ENCODE measurements at regions not wholly inside any gene's neighbourhood (a gene's known extent, or its start where the extent isn't known, plus 50 kb on each side); places are given as distances from the start of the nearest gene placed in this dataset.

DNA sequence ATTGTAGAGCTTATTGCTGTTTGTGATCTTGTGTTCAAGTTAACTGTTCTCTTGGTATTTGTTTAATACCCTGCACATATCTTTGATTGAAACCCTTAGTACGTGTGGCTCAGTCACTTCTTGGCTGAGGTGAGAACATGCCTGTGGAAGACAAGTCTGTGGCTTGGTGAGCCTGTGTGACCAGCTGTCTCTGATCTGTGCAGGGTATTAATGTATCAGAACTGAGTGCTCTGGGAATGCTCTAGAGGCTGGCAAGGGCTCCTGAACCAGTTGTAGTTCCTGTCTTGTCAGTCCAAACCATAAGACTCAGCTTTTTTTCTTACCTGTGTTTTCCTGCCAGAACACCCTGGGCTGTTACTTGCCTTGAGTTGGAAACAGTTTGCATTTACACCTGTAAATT lies 52.4 kb upstream of the EPHA4 start:
- H3K4me2 ChIP-seq (ENCODE audit: insufficient read depth in 1 of 2, low read depth in 2 of 2, low read length in 2 of 2) = no peak overlapping the region
- H3K4me1 ChIP-seq (replicated peaks in 1 of 4; ENCODE audit: control insufficient read depth in 3 of 4, insufficient read depth in 4 of 4, low read length in 3 of 4) = no peaks in the 10 kb centered on the region
- H3K9ac ChIP-seq (replicated peaks in 1 of 4; ENCODE audit: extremely low read depth in 1 of 4, low read depth in 3 of 4, low read length in 3 of 4) = no peak overlapping the region
- H4K8ac ChIP-seq (ENCODE audit: extremely low read depth, insufficient read depth, low read length) = no peak overlapping the region
- H3K79me1 ChIP-seq (ENCODE audit: low read depth, low read length) = no peaks in the 10 kb centered on the region
- no peak overlapping the region for H4K91ac ChIP-seq (replicated peaks; ENCODE audit: insufficient read length, low read length)
- no peak for FAIRE-seq
- ChIA-PET POLR2A (ENCODE audit: partially characterized antibody) (interaction anchor here (0.7 kb wide), 1 partner anchor 18 kb away, joined by 3 read pairs; no protein-coding TSS in a partner anchor), CTCF (ENCODE audit: partially characterized antibody) (no interaction called here)
- DNase-seq (ENCODE audit: low read depth in 1 of 2, low spot score in 2 of 2) = no peak
- H2AFZ ChIP-seq (ENCODE audit: low read length) = no peak overlapping the region
- no peak overlapping the region for H2AK5ac ChIP-seq (ENCODE audit: low read depth, low read length)
- H4K20me1 ChIP-seq (replicated peaks in 1 of 2; ENCODE audit: control insufficient read depth in 1 of 2, insufficient read depth in 2 of 2, low read length in 2 of 2) = no peaks in the 10 kb centered on the region
- no peak overlapping the region for H2BK12ac ChIP-seq (ENCODE audit: low read depth, low read length)
- H3K18ac ChIP-seq (ENCODE audit: extremely low read depth, low read length) = no peak overlapping the region
- H3K27me3 ChIP-seq (replicated peaks in 1 of 4; ENCODE audit: control insufficient read depth in 3 of 4, extremely low read depth in 1 of 4, insufficient read depth in 3 of 4, low read length in 3 of 4) = no peaks in the 10 kb centered on the region
- H2BK15ac ChIP-seq (ENCODE audit: low read length) = 0 out of 2 replicates have a peak overlapping the region, but pooled peaks have one; percentile 6
- H2BK120ac ChIP-seq (replicated peaks; ENCODE audit: low read depth, low read length) = no peak overlapping the region
- no peak overlapping the region for H3K4ac ChIP-seq (replicated peaks; ENCODE audit: insufficient read length, low read depth, low read length)
- H3K27ac ChIP-seq (ENCODE audit: low read depth, low read length) = no peak overlapping the region
- no peaks in the 10 kb centered on the region for H3K36me3 ChIP-seq (ENCODE audit: control insufficient read depth in 2 of 4, insufficient read depth in 4 of 4, low read length in 3 of 4)
- no peaks in the 10 kb centered on the region for H3K79me2 ChIP-seq (ENCODE audit: control insufficient read depth in 1 of 2, insufficient read depth in 2 of 2, low read length in 2 of 2)
- WGBS, 2 experiments (ENCODE audit: extremely low coverage in 1 of 2, insufficient coverage in 1 of 2, insufficient read length in 1 of 2, insufficient replicate concordance in 2 of 2, low coverage in 1 of 2, low lambda C conversion rate in 2 of 2, missing lambda C conversion rate in 1 of 2) = 67% methylated on average over 1 of the region's 1 CpG; no CpG with 5 or more reads in 1 of the 2 experiments
- H2BK5ac ChIP-seq (ENCODE audit: low read depth, low read length) = no peak overlapping the region
- H4K5ac ChIP-seq (ENCODE audit: insufficient read length, low read depth, low read length) = no peak overlapping the region
- no peak overlapping the region for H3K14ac ChIP-seq (ENCODE audit: insufficient read length)
- H3K23ac ChIP-seq (ENCODE audit: insufficient read length) = no peak overlapping the region
- H3K4me3 ChIP-seq (ENCODE audit: extremely low read depth in 1 of 4, insufficient read depth in 2 of 4, low read depth in 3 of 4, low read length in 4 of 4) = no peak overlapping the region
- H3K23me2 ChIP-seq (ENCODE audit: low read depth, low read length) = no peaks in the 10 kb centered on the region; the same call in 1 of the 2 replicates
- no peak overlapping the region for H3K56ac ChIP-seq (replicated peaks; ENCODE audit: insufficient read length, low read depth, low read length)
- H2BK20ac ChIP-seq (ENCODE audit: low read length) = no peak overlapping the region
- H3K9me3 ChIP-seq (ENCODE audit: insufficient read depth in 2 of 2, low read depth in 1 of 2, low read length in 1 of 2) = no peaks in the 10 kb centered on the region
- TF ChIP-seq SP2 (IDR thresholded peaks at IDR 0.05; ENCODE audit: low read length) (no peak), TEAD4 (IDR thresholded peaks at IDR 0.05; ENCODE audit: low read depth, low read length) (no peak), RFX5 (IDR thresholded peaks at IDR 0.05; ENCODE audit: borderline replicate concordance, low read depth, low read length) (no peak), KDM1A (IDR thresholded peaks at IDR 0.05; ENCODE audit: borderline replicate concordance, low read length) (no peak), TBP (IDR thresholded peaks at IDR 0.05; ENCODE audit: low read depth, low read length) (no peak), NRF1 (IDR thresholded peaks at IDR 0.05; ENCODE audit: low read depth, low read length) (no peak), RNF2 (IDR thresholded peaks at IDR 0.05; ENCODE audit: borderline replicate concordance, low read depth, low read length, missing control alignments, poor library complexity, severe bottlenecking) (no peak), CHD1 (IDR thresholded peaks at IDR 0.05; ENCODE audit: low read depth, low read length) (no peak), BRCA1 (IDR thresholded peaks at IDR 0.05; ENCODE audit: low read depth, low read length) (no peak), TAF7 (optimal IDR thresholded peaks at IDR 0.05; ENCODE audit: borderline replicate concordance, low read depth, low read length) (no peak)
- TF ChIP-seq, protein P1, sequence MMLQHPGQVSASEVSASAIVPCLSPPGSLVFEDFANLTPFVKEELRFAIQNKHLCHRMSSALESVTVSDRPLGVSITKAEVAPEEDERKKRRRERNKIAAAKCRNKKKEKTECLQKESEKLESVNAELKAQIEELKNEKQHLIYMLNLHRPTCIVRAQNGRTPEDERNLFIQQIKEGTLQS (IDR thresholded peaks at IDR 0.05; ENCODE audit: insufficient read depth, low read depth, low read length) = no peak
- TF ChIP-seq, protein P2, sequence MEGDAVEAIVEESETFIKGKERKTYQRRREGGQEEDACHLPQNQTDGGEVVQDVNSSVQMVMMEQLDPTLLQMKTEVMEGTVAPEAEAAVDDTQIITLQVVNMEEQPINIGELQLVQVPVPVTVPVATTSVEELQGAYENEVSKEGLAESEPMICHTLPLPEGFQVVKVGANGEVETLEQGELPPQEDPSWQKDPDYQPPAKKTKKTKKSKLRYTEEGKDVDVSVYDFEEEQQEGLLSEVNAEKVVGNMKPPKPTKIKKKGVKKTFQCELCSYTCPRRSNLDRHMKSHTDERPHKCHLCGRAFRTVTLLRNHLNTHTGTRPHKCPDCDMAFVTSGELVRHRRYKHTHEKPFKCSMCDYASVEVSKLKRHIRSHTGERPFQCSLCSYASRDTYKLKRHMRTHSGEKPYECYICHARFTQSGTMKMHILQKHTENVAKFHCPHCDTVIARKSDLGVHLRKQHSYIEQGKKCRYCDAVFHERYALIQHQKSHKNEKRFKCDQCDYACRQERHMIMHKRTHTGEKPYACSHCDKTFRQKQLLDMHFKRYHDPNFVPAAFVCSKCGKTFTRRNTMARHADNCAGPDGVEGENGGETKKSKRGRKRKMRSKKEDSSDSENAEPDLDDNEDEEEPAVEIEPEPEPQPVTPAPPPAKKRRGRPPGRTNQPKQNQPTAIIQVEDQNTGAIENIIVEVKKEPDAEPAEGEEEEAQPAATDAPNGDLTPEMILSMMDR (IDR thresholded peaks at IDR 0.05; ENCODE audit: control extremely low read depth in 1 of 3, insufficient read depth in 1 of 3, low read depth in 1 of 3, low read length in 3 of 3) = no peak

Measured in H1 (cell line).